IMR-90 (cell line): ENCODE measurements at regions not wholly inside any gene's neighbourhood (a gene's known extent, or its start where the extent isn't known, plus 50 kb on each side); places are given as distances from the start of the nearest gene placed in this dataset.

Source experiments
- ATAC-seq: fragments of 200-7000 bp; cut with Tn5 transposase; 2 replicates; pipeline ENCODE4 v1.9.1; 2020; ENCODE audit warnings: low read depth, mild to moderate bottlenecking, moderate library complexity
- BruUV-seq: library from RNA; stranded (reverse); fragments of 400-500 nt; replicated peaks from 2 replicates; lab custom pipeline; 2021; lab: Mats Ljungman, UMichigan
- CTCF ChIA-PET: fragments of 300-600 bp; formaldehyde crosslinking; extraction: SDS; loops from one replicate; lab custom pipeline; 2021; ENCODE audit warnings: antibody characterized with exemption; lab: Yijun Ruan, JAX
- POLR2A ChIA-PET: fragments of 300-600 bp; sonication (Branson Sonifier 250); formaldehyde crosslinking; loops from one replicate; lab custom pipeline; 2022; ENCODE audit warnings: antibody characterized with exemption; ENCODE audit not compliant: unreplicated experiment; lab: Charles Lee
- DNase-seq: peaks from one replicate; pipeline ENCODE4 v3.0.0; 2013
- H2AFZ ChIP-seq: replicated peaks from 2 replicates; pipeline ENCODE3; 2013; ENCODE audit warnings: low read length, mild to moderate bottlenecking; ENCODE audit not compliant: poor library complexity
- H2AK5ac ChIP-seq: 2 replicates; pipeline ENCODE4 v1.6.1; 2013; ENCODE audit warnings: low read depth, low read length, inconsistent platforms
- H2AK9ac ChIP-seq: replicated peaks from 2 replicates; pipeline ENCODE3; 2013; ENCODE audit warnings: mild to moderate bottlenecking, low read depth, low read length, moderate library complexity; ENCODE audit not compliant: poor library complexity
- H2BK120ac ChIP-seq: 2 replicates; pipeline ENCODE4 v1.6.1; 2013; ENCODE audit warnings: low read depth, low read length, inconsistent platforms
- H2BK15ac ChIP-seq: 3 replicates; pipeline ENCODE4 v1.6.1; 2013; ENCODE audit warnings: low read depth, low read length, inconsistent platforms
- H2BK20ac ChIP-seq: 2 replicates; pipeline ENCODE4 v1.6.1; 2013; ENCODE audit warnings: low read depth, mild to moderate bottlenecking, inconsistent platforms, low read length, moderate library complexity
- H2BK5ac ChIP-seq: 2 replicates; pipeline ENCODE4 v1.6.1; 2013; ENCODE audit warnings: mild to moderate bottlenecking, low read depth, low read length, inconsistent platforms; ENCODE audit not compliant: poor library complexity, severe bottlenecking
- H3K14ac ChIP-seq: replicated peaks from 2 replicates; pipeline ENCODE4 v1.6.1; 2013; ENCODE audit warnings: low read depth, low read length, inconsistent platforms
- H3K18ac ChIP-seq: 2 replicates; pipeline ENCODE4 v1.6.1; 2013; ENCODE audit warnings: low read depth, low read length, control low read depth
- H3K23ac ChIP-seq: 2 replicates; pipeline ENCODE4 v1.6.1; 2013; ENCODE audit warnings: low read depth, low read length, inconsistent platforms
- H3K27ac ChIP-seq: 2 replicates; pipeline ENCODE4 v1.5.1; 2013; ENCODE audit warnings: mild to moderate bottlenecking, control low read depth, low read length; ENCODE audit not compliant: insufficient read depth
- H3K27me3 ChIP-seq: 2 replicates; pipeline ENCODE4 v1.6.1; 2013; ENCODE audit warnings: low read length; ENCODE audit not compliant: control insufficient read depth, insufficient read depth
- H3K36me3 ChIP-seq: 2 replicates; pipeline ENCODE4 v1.6.1; 2013; ENCODE audit warnings: low read length, mixed read lengths; ENCODE audit not compliant: control insufficient read depth, insufficient read depth
- H3K4ac ChIP-seq: 2 replicates; pipeline ENCODE4 v1.6.1; 2013; ENCODE audit warnings: low read depth, low read length, inconsistent platforms
- H3K4me1 ChIP-seq: 2 replicates; pipeline ENCODE4 v1.6.1; 2013; ENCODE audit warnings: low read length, mixed read lengths; ENCODE audit not compliant: control insufficient read depth, insufficient read depth
- H3K4me2 ChIP-seq: 2 replicates; pipeline ENCODE4 v1.6.1; 2013; ENCODE audit warnings: low read depth, mild to moderate bottlenecking, control low read depth, low read length, moderate library complexity
- H3K4me3 ChIP-seq: 2 replicates; pipeline ENCODE4 v1.5.1; 2013; ENCODE audit warnings: low read depth, mild to moderate bottlenecking, control low read depth, low read length, moderate library complexity; ENCODE audit not compliant: insufficient read depth
- H3K56ac ChIP-seq: 2 replicates; pipeline ENCODE4 v1.6.1; 2013; ENCODE audit warnings: low read length, inconsistent platforms; ENCODE audit not compliant: insufficient read depth; ENCODE audit errors: extremely low read depth
- H3K79me1 ChIP-seq, 2 experiments: 2 replicates each; pipeline ENCODE4 v1.6.1; 2013; ENCODE audit warnings: low read length in 2 of 2, inconsistent platforms in 1 of 2, low read depth in 1 of 2
- H3K9ac ChIP-seq: 2 replicates; pipeline ENCODE4 v1.6.1; 2013; ENCODE audit warnings: low read depth, low read length, control low read depth
- H3K9me1 ChIP-seq: 2 replicates; pipeline ENCODE4 v1.6.1; 2013; ENCODE audit warnings: low read length, inconsistent platforms; ENCODE audit not compliant: insufficient read depth
- H3K9me3 ChIP-seq: 2 replicates; pipeline ENCODE4 v1.6.1; 2013; ENCODE audit warnings: low read length; ENCODE audit not compliant: control insufficient read depth, insufficient read depth
- H4K20me1 ChIP-seq: 2 replicates; pipeline ENCODE4 v1.6.1; 2013; ENCODE audit warnings: low read length, inconsistent platforms; ENCODE audit not compliant: insufficient read depth
- H4K5ac ChIP-seq: 2 replicates; pipeline ENCODE4 v1.6.1; 2013; ENCODE audit warnings: mild to moderate bottlenecking, low read depth, low read length, control low read depth
- H4K8ac ChIP-seq, 2 experiments: 2 replicates each; pipeline ENCODE4 v1.6.1; 2013; ENCODE audit warnings: low read depth in 2 of 2, low read length in 2 of 2, control low read depth in 1 of 2, inconsistent platforms in 1 of 2
- H4K91ac ChIP-seq: 2 replicates; pipeline ENCODE4 v1.6.1; 2013; ENCODE audit warnings: low read depth, low read length, inconsistent platforms; ENCODE audit not compliant: insufficient read depth
- BHLHE40 ChIP-seq: fragments of 150-350 bp; IDR thresholded peaks from 2 replicates; pipeline ENCODE4 v1.6.1; 2016; ENCODE audit warnings: mild to moderate bottlenecking, low read depth, low read length
- CEBPB ChIP-seq: IDR thresholded peaks from 2 replicates; pipeline ENCODE4 v1.6.1; 2012; ENCODE audit warnings: low read depth, low read length, improper control_type of control experiment
- CHD1 ChIP-seq: IDR thresholded peaks from 2 replicates; pipeline ENCODE4 v1.6.1; 2012; ENCODE audit warnings: low read depth, low read length, improper control_type of control experiment
- CTCF ChIP-seq: conservative IDR thresholded peaks from 2 replicates; pipeline ENCODE4 v1.5.1; 2012; ENCODE audit warnings: mild to moderate bottlenecking, low read depth, low read length, improper control_type of control experiment
- FOS ChIP-seq: fragments of 150-350 bp; IDR thresholded peaks from 2 replicates; pipeline ENCODE4 v1.6.1; 2016; ENCODE audit warnings: low read depth, low read length
- MAFK ChIP-seq: IDR thresholded peaks from 2 replicates; pipeline ENCODE4 v1.6.1; 2012; ENCODE audit warnings: low read depth, low read length, improper control_type of control experiment
- MAZ ChIP-seq: IDR thresholded peaks from 2 replicates; pipeline ENCODE4 v1.6.1; 2012; ENCODE audit warnings: low read depth, mild to moderate bottlenecking, low read length, improper control_type of control experiment, moderate library complexity, borderline replicate concordance
- MXI1 ChIP-seq: IDR thresholded peaks from 2 replicates; pipeline ENCODE4 v1.6.1; 2012; ENCODE audit warnings: low read depth, mild to moderate bottlenecking, low read length, moderate library complexity, borderline replicate concordance
- NFE2L2 ChIP-seq: fragments of 150-350 bp; IDR thresholded peaks from 2 replicates; pipeline ENCODE4 v1.6.1; 2016; ENCODE audit warnings: low read depth, mild to moderate bottlenecking, low read length
- POLR2A ChIP-seq: IDR thresholded peaks from 2 replicates; pipeline ENCODE4 v1.6.1; 2012; ENCODE audit warnings: mild to moderate bottlenecking, low read depth, low read length
- RAD21 ChIP-seq: IDR thresholded peaks from 2 replicates; pipeline ENCODE4 v1.6.1; 2012; ENCODE audit warnings: low read length, improper control_type of control experiment
- RCOR1 ChIP-seq: IDR thresholded peaks from 2 replicates; pipeline ENCODE4 v1.6.1; 2012; ENCODE audit warnings: mild to moderate bottlenecking, low read length, improper control_type of control experiment; ENCODE audit not compliant: insufficient replicate concordance
- RFX5 ChIP-seq: IDR thresholded peaks from 2 replicates; pipeline ENCODE4 v1.8.0; 2012; ENCODE audit warnings: low read depth, mild to moderate bottlenecking, low read length, moderate library complexity
- SMC3 ChIP-seq: fragments of 150-350 bp; IDR thresholded peaks from 2 replicates; pipeline ENCODE4 v1.6.1; 2016; ENCODE audit warnings: low read depth, mild to moderate bottlenecking, antibody characterized with exemption, low read length, moderate library complexity
- WGBS, 2 experiments: methylation state at CpG; one replicate each; pipeline versions ENCODE4 v1.1.5 to v1.1.7; 2013; ENCODE audit warnings: missing lambda C conversion rate in 2 of 2; ENCODE audit not compliant: insufficient read length in 1 of 2; ENCODE audit errors: extremely low coverage in 2 of 2; 5-methylcytosine and 5-hydroxymethylcytosine counted together
- dilution Hi-C: fragments of 300-500 bp; cut with HindIII; formaldehyde crosslinking; loops from one replicate; pipeline ENCODE4 v1.14.3; 2018; ENCODE audit warnings: low sequenced_read_pairs; ENCODE audit not compliant: unreplicated experiment
- in situ Hi-C: fragments of 300-500 bp; cut with MboI; formaldehyde crosslinking; loops from 3 replicates; pipeline ENCODE4 v1.14.3; 2019; ENCODE audit warnings: low sequenced_read_pairs, inconsistent platforms, mixed read lengths
- intact Hi-C: fragments of 100-400 bp; cut with micrococcal nuclease; formaldehyde crosslinking; loops from 2 replicates; pipeline ENCODE4 v1.10.0; 2022
- TF ChIP-seq, protein P1 (sequence below): fragments of 150-350 bp; IDR thresholded peaks from 2 replicates; pipeline ENCODE4 v1.6.1; 2017; ENCODE audit warnings: mild to moderate bottlenecking, antibody characterized with exemption, low read length, low read depth
- TF ChIP-seq, protein P2 (sequence below): fragments of 150-350 bp; IDR thresholded peaks from 2 replicates; pipeline ENCODE4 v1.6.1; 2016; ENCODE audit warnings: low read depth, mild to moderate bottlenecking, low read length, moderate library complexity, borderline replicate concordance

DNA sequence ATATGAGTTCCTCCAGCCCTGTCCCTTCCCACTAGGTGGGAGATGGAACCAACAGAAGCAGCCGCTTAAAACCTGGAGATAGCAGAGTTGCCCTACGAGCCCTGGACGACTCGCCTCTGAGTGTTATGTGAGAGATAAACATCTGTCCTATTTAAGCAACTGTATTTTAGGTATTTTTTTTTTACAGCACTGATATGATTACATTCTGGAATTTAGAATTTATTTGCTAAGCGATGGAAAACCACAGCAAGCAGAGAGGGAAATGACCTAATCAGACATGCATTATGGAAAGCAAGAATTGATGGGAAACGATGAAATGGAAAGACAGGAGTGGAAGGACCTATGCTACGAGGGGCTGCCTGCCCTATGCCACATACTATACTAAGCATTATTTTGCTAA, 379.0 kb upstream of the IL12A start:
- Histone ChIP-seq H3K9me1 (peaks cover 6% of the 10 kb centered on the region), H3K14ac (0 out of 2 replicates have a peak overlapping the region, but pooled peaks have one; percentile 41), H3K36me3 (no peaks in the 10 kb centered on the region), H2AK5ac (0 out of 2 replicates have a peak overlapping the region, but pooled peaks have one; percentile 9), H3K9ac (no peak overlapping the region), H2BK15ac (no peak overlapping the region), H2BK5ac (no peak overlapping the region), H2BK20ac (peak overlapping the region; percentile 51; the same call in 1 of the 2 replicates), H3K18ac (no peak overlapping the region), H3K23ac (no peak overlapping the region), H3K4me1 (0 out of 2 replicates have a peak, but pooled peaks cover 5% of the 10 kb centered on the region), H3K4ac (peak overlapping the region; percentile 65), H3K27me3 (no peaks in the 10 kb centered on the region), H4K91ac (no peak overlapping the region), H2AK9ac (no peak overlapping the region), H3K56ac (no peak overlapping the region), H2BK120ac (peak overlapping the region; percentile 53), H4K5ac (no peak overlapping the region), H4K20me1 (no peaks in the 10 kb centered on the region), H3K9me3 (no peaks in the 10 kb centered on the region), H3K4me3 (no peak overlapping the region), H3K27ac (no peak overlapping the region), H4K8ac (no peak overlapping the region), H2AFZ (peak overlapping the region; percentile 48), H3K79me1 (no peaks in the 10 kb centered on the region), H3K4me2 (peak overlapping the region; percentile 50)
- DNase-seq (peak; percentile 71), ATAC-seq (peak; percentile 81)
- TF ChIP-seq RCOR1 (no peak), RAD21 (no peak), BHLHE40 (no peak), CTCF (no peak), NFE2L2 (no peak), CHD1 (no peak), MAFK (no peak), FOS (no peak), RFX5 (no peak), MXI1 (no peak), CEBPB (no peak), MAZ (no peak), SMC3 (no peak), POLR2A (no peak)
- TF ChIP-seq, protein P1, sequence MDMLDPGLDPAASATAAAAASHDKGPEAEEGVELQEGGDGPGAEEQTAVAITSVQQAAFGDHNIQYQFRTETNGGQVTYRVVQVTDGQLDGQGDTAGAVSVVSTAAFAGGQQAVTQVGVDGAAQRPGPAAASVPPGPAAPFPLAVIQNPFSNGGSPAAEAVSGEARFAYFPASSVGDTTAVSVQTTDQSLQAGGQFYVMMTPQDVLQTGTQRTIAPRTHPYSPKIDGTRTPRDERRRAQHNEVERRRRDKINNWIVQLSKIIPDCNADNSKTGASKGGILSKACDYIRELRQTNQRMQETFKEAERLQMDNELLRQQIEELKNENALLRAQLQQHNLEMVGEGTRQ = no peak
- TF ChIP-seq, protein P2, sequence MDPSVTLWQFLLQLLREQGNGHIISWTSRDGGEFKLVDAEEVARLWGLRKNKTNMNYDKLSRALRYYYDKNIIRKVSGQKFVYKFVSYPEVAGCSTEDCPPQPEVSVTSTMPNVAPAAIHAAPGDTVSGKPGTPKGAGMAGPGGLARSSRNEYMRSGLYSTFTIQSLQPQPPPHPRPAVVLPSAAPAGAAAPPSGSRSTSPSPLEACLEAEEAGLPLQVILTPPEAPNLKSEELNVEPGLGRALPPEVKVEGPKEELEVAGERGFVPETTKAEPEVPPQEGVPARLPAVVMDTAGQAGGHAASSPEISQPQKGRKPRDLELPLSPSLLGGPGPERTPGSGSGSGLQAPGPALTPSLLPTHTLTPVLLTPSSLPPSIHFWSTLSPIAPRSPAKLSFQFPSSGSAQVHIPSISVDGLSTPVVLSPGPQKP = no peak
- ChIA-PET CTCF (no interaction called here), POLR2A (no interaction called here)
- dilution Hi-C loops (no loop called here), intact Hi-C loops (no loop called here), in situ Hi-C loops (loop anchor here (10.0 kb wide), 1 partner anchor 395 kb away; no protein-coding TSS in a partner anchor)
- BruUV-seq = no TSS peak
- WGBS, 2 experiments = no CpG with 5 or more reads among the region's 7 CpGs
